HepG2 (cell line): ENCODE measurements at regions not wholly inside any gene's neighbourhood (a gene's known extent, or its start where the extent isn't known, plus 50 kb on each side); places are given as distances from the start of the nearest gene placed in this dataset.

ENCODE experiments used
- CEBPB ChIP-seq: IDR thresholded peaks from 2 replicates; pipeline ENCODE4 v1.6.1; 2011; ENCODE audit warnings: low read depth, low read length, improper control_type of control experiment, borderline replicate concordance
- FOXA1 ChIP-seq, 2 experiments: fragments of 450-650 bp in 1 of 2; sonication (generic) in 1 of 2; formaldehyde crosslinking in 1 of 2; IDR thresholded peaks; 2 replicates each; pipeline versions ENCODE4 v1.4.0 to v1.6.1; 2016 to 2020; ENCODE audit warnings: missing genetic modification reagents in 1 of 2
- FOXM1 ChIP-seq: sonication (generic); formaldehyde crosslinking; IDR thresholded peaks from 2 replicates; pipeline ENCODE4 v1.5.0; 2020; ENCODE audit warnings: missing genetic modification reagents
- RFX5 ChIP-seq: IDR thresholded peaks from 2 replicates; pipeline ENCODE4 v1.6.1; 2011; ENCODE audit warnings: low read depth, low read length, improper control_type of control experiment
- ZNF274 ChIP-seq: sonication (generic); formaldehyde crosslinking; IDR thresholded peaks from 2 replicates; pipeline ENCODE4 v1.5.1; 2020; ENCODE audit warnings: mild to moderate bottlenecking, missing genetic modification reagents
- ZNF432 ChIP-seq: sonication (generic); formaldehyde crosslinking; IDR thresholded peaks from 2 replicates; pipeline ENCODE4 v1.5.0; 2020; ENCODE audit warnings: missing genetic modification reagents, mild to moderate bottlenecking, borderline replicate concordance
- ZNF775 ChIP-seq: sonication (generic); formaldehyde crosslinking; IDR thresholded peaks from 2 replicates; pipeline ENCODE4 v1.4.0; 2020; ENCODE audit warnings: missing genetic modification reagents, mild to moderate bottlenecking, moderate library complexity, borderline replicate concordance
- ZNF788 ChIP-seq: sonication (generic); formaldehyde crosslinking; IDR thresholded peaks from 2 replicates; pipeline ENCODE4 v1.5.0; 2020; ENCODE audit warnings: mild to moderate bottlenecking, missing genetic modification reagents, borderline replicate concordance
- ZSCAN30 ChIP-seq: sonication (generic); formaldehyde crosslinking; IDR thresholded peaks from 2 replicates; pipeline ENCODE4 v1.5.0; 2020; ENCODE audit warnings: mild to moderate bottlenecking, missing genetic modification reagents
- TF ChIP-seq, protein P1 (sequence below): sonication (generic); formaldehyde crosslinking; IDR thresholded peaks from 2 replicates; pipeline ENCODE4 v1.9.0; 2022; ENCODE audit warnings: missing genetic modification reagents, mild to moderate bottlenecking, borderline replicate concordance
- TF ChIP-seq, protein P2 (sequence below): sonication (generic); formaldehyde crosslinking; IDR thresholded peaks from 2 replicates; pipeline ENCODE4 v1.5.0; 2020; ENCODE audit warnings: mild to moderate bottlenecking, missing genetic modification reagents, moderate library complexity
- TF ChIP-seq, protein P3 (sequence below): sonication (generic); formaldehyde crosslinking; conservative IDR thresholded peaks from 2 replicates; pipeline ENCODE4 v1.4.0; 2020; ENCODE audit warnings: missing genetic modification reagents
- TF ChIP-seq, protein P4 (sequence below), 2 experiments: IDR thresholded peaks; 2 replicates each; pipeline ENCODE4 v1.6.1; 2011 to 2012; ENCODE audit warnings: low read length in 2 of 2, borderline replicate concordance in 1 of 2, low read depth in 1 of 2, mild to moderate bottlenecking in 1 of 2, moderate library complexity in 1 of 2
- TF ChIP-seq, protein P5 (sequence below): sonication (generic); formaldehyde crosslinking; IDR thresholded peaks from 2 replicates; pipeline ENCODE4 v1.4.0; 2020; ENCODE audit warnings: low read depth, mild to moderate bottlenecking, missing genetic modification reagents

DNA sequence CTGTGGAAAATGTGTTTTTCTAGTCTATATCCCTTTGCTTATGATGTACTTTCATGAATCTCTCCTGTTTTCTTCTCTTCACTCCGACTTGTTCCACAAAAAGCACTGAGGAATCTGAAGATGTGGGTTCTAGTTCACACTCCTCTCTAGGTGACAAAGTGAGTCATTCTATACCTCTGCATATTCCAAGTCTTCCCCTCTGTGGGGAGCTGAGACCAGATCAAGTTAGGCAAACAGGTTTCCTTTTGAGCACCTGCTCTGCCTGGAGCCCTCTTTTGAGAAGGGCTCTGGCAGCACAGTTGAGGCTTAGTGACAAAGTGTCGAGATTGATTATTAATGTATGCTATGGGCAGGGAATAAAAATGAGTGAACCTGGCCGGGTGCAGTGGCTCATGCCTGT is 82.4 kb upstream of the VGLL4 start:
- TF ChIP-seq ZNF432: no peak
- TF ChIP-seq CEBPB: no peak
- no peak for TF ChIP-seq RFX5
- TF ChIP-seq ZSCAN30 (CRISPR knock-in tag): no peak
- TF ChIP-seq, protein P1, sequence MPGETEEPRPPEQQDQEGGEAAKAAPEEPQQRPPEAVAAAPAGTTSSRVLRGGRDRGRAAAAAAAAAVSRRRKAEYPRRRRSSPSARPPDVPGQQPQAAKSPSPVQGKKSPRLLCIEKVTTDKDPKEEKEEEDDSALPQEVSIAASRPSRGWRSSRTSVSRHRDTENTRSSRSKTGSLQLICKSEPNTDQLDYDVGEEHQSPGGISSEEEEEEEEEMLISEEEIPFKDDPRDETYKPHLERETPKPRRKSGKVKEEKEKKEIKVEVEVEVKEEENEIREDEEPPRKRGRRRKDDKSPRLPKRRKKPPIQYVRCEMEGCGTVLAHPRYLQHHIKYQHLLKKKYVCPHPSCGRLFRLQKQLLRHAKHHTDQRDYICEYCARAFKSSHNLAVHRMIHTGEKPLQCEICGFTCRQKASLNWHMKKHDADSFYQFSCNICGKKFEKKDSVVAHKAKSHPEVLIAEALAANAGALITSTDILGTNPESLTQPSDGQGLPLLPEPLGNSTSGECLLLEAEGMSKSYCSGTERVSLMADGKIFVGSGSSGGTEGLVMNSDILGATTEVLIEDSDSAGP: no peak
- TF ChIP-seq, protein P2, sequence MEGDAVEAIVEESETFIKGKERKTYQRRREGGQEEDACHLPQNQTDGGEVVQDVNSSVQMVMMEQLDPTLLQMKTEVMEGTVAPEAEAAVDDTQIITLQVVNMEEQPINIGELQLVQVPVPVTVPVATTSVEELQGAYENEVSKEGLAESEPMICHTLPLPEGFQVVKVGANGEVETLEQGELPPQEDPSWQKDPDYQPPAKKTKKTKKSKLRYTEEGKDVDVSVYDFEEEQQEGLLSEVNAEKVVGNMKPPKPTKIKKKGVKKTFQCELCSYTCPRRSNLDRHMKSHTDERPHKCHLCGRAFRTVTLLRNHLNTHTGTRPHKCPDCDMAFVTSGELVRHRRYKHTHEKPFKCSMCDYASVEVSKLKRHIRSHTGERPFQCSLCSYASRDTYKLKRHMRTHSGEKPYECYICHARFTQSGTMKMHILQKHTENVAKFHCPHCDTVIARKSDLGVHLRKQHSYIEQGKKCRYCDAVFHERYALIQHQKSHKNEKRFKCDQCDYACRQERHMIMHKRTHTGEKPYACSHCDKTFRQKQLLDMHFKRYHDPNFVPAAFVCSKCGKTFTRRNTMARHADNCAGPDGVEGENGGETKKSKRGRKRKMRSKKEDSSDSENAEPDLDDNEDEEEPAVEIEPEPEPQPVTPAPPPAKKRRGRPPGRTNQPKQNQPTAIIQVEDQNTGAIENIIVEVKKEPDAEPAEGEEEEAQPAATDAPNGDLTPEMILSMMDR (CRISPR knock-in tag): no peak
- TF ChIP-seq, protein P3, sequence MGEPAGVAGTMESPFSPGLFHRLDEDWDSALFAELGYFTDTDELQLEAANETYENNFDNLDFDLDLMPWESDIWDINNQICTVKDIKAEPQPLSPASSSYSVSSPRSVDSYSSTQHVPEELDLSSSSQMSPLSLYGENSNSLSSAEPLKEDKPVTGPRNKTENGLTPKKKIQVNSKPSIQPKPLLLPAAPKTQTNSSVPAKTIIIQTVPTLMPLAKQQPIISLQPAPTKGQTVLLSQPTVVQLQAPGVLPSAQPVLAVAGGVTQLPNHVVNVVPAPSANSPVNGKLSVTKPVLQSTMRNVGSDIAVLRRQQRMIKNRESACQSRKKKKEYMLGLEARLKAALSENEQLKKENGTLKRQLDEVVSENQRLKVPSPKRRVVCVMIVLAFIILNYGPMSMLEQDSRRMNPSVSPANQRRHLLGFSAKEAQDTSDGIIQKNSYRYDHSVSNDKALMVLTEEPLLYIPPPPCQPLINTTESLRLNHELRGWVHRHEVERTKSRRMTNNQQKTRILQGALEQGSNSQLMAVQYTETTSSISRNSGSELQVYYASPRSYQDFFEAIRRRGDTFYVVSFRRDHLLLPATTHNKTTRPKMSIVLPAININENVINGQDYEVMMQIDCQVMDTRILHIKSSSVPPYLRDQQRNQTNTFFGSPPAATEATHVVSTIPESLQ (CRISPR knock-in tag): no peak
- TF ChIP-seq ZNF775 (CRISPR knock-in tag): no peak
- no peak for TF ChIP-seq ZNF788 (CRISPR knock-in tag)
- TF ChIP-seq, protein P4, sequence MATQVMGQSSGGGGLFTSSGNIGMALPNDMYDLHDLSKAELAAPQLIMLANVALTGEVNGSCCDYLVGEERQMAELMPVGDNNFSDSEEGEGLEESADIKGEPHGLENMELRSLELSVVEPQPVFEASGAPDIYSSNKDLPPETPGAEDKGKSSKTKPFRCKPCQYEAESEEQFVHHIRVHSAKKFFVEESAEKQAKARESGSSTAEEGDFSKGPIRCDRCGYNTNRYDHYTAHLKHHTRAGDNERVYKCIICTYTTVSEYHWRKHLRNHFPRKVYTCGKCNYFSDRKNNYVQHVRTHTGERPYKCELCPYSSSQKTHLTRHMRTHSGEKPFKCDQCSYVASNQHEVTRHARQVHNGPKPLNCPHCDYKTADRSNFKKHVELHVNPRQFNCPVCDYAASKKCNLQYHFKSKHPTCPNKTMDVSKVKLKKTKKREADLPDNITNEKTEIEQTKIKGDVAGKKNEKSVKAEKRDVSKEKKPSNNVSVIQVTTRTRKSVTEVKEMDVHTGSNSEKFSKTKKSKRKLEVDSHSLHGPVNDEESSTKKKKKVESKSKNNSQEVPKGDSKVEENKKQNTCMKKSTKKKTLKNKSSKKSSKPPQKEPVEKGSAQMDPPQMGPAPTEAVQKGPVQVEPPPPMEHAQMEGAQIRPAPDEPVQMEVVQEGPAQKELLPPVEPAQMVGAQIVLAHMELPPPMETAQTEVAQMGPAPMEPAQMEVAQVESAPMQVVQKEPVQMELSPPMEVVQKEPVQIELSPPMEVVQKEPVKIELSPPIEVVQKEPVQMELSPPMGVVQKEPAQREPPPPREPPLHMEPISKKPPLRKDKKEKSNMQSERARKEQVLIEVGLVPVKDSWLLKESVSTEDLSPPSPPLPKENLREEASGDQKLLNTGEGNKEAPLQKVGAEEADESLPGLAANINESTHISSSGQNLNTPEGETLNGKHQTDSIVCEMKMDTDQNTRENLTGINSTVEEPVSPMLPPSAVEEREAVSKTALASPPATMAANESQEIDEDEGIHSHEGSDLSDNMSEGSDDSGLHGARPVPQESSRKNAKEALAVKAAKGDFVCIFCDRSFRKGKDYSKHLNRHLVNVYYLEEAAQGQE (IDR thresholded peaks at IDR 0.05; ENCODE audit: borderline replicate concordance in 1 of 2, low read depth in 1 of 2, low read length in 2 of 2): no peak
- TF ChIP-seq ZNF274: no peak
- TF ChIP-seq FOXA1 (IDR thresholded peaks at IDR 0.05): no peak
- no peak for TF ChIP-seq FOXA1 (CRISPR knock-in tag; IDR thresholded peaks at IDR 0.05)
- TF ChIP-seq, protein P5, sequence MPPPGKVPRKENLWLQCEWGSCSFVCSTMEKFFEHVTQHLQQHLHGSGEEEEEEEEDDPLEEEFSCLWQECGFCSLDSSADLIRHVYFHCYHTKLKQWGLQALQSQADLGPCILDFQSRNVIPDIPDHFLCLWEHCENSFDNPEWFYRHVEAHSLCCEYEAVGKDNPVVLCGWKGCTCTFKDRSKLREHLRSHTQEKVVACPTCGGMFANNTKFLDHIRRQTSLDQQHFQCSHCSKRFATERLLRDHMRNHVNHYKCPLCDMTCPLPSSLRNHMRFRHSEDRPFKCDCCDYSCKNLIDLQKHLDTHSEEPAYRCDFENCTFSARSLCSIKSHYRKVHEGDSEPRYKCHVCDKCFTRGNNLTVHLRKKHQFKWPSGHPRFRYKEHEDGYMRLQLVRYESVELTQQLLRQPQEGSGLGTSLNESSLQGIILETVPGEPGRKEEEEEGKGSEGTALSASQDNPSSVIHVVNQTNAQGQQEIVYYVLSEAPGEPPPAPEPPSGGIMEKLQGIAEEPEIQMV (CRISPR knock-in tag): no peak
- no peak for TF ChIP-seq FOXM1 (CRISPR knock-in tag)
